ENCODE measurements at regions not wholly inside any gene's neighbourhood (a gene's known extent, or its start where the extent isn't known, plus 50 kb on each side); places are given as distances from the start of the nearest gene placed in this dataset.

GRCh38 chr13:39900106-39900750 lies 244.8 kb downstream of the COG6 start:
- H3K27me3 Mint-ChIP-seq (ENCODE audit: unreplicated experiment), result no peaks in the 10 kb centered on the region
- no peak for TF ChIP-seq CTCF (IDR thresholded peaks at IDR 0.05; ENCODE audit: unreplicated experiment)
- no peak overlapping the region for H3K27ac Mint-ChIP-seq (ENCODE audit: unreplicated experiment)
- no peak for DNase-seq
- H3K4me1 Mint-ChIP-seq (ENCODE audit: low read depth, unreplicated experiment), result peaks cover 6% of the 10 kb centered on the region
- H3K9me3 Mint-ChIP-seq (ENCODE audit: low read depth, unreplicated experiment), result no peaks in the 10 kb centered on the region
- H3K4me3 Mint-ChIP-seq (ENCODE audit: low read depth, unreplicated experiment), result no peak overlapping the region
- intact Hi-C loops (cut with micrococcal nuclease; ENCODE audit: unreplicated experiment), result no loop called here
- no TSS peak for BruUV-seq (replicated peaks)
- CTCF ChIA-PET, result no interaction called here
- no peaks in the 10 kb centered on the region for H3K36me3 Mint-ChIP-seq (ENCODE audit: insufficient read depth, unreplicated experiment)

GRCh38 chr13:39904959-39905358 lies 249.5 kb downstream of the COG6 start:
- no peak for TF ChIP-seq CTCF (IDR thresholded peaks at IDR 0.05; ENCODE audit: unreplicated experiment)
- no peak overlapping the region for H3K4me3 Mint-ChIP-seq (ENCODE audit: low read depth, unreplicated experiment)
- BruUV-seq (replicated peaks), result no TSS peak
- H3K36me3 Mint-ChIP-seq (ENCODE audit: insufficient read depth, unreplicated experiment), result no peaks in the 10 kb centered on the region
- intact Hi-C loops (cut with micrococcal nuclease; ENCODE audit: unreplicated experiment), result no loop called here
- DNase-seq, result no peak
- H3K27ac Mint-ChIP-seq (ENCODE audit: unreplicated experiment), result no peak overlapping the region
- no peaks in the 10 kb centered on the region for H3K27me3 Mint-ChIP-seq (ENCODE audit: unreplicated experiment)
- no peaks in the 10 kb centered on the region for H3K9me3 Mint-ChIP-seq (ENCODE audit: low read depth, unreplicated experiment)
- CTCF ChIA-PET, result interaction anchor here (0.6 kb wide), 1 partner anchor 289 kb away, joined by 3 read pairs; no protein-coding TSS in a partner anchor
- peaks cover 6% of the 10 kb centered on the region for H3K4me1 Mint-ChIP-seq (ENCODE audit: low read depth, unreplicated experiment)

GRCh38 chr13:39909634-39910033 lies 254.2 kb downstream of the COG6 start:
- H3K4me1 Mint-ChIP-seq (ENCODE audit: low read depth, unreplicated experiment), result no peaks in the 10 kb centered on the region
- no peaks in the 10 kb centered on the region for H3K9me3 Mint-ChIP-seq (ENCODE audit: low read depth, unreplicated experiment)
- no peak overlapping the region for H3K4me3 Mint-ChIP-seq (ENCODE audit: low read depth, unreplicated experiment)
- intact Hi-C loops (cut with micrococcal nuclease; ENCODE audit: unreplicated experiment), result loop anchor here (10.0 kb wide), 1 partner anchor 125 kb away; no protein-coding TSS in a partner anchor
- DNase-seq, result no peak
- H3K27me3 Mint-ChIP-seq (ENCODE audit: unreplicated experiment), result no peaks in the 10 kb centered on the region
- CTCF ChIA-PET, result no interaction called here
- no peak for TF ChIP-seq CTCF (IDR thresholded peaks at IDR 0.05; ENCODE audit: unreplicated experiment)
- H3K36me3 Mint-ChIP-seq (ENCODE audit: insufficient read depth, unreplicated experiment), result no peaks in the 10 kb centered on the region
- H3K27ac Mint-ChIP-seq (ENCODE audit: unreplicated experiment), result no peak overlapping the region
- no TSS peak for BruUV-seq (replicated peaks)

- CTCF ChIA-PET, result no interaction called here
- H3K27me3 Mint-ChIP-seq (ENCODE audit: unreplicated experiment), result no peaks in the 10 kb centered on the region
- no peaks in the 10 kb centered on the region for H3K4me1 Mint-ChIP-seq (ENCODE audit: low read depth, unreplicated experiment)
Observed at GRCh38 chr13:39910041-39910440, 254.6 kb downstream of the COG6 start.

More at GRCh38 chr13:39910041-39910440, 254.6 kb downstream of the COG6 start:
- Mint-ChIP-seq H3K4me3 (ENCODE audit: low read depth, unreplicated experiment) (no peak overlapping the region), H3K36me3 (ENCODE audit: insufficient read depth, unreplicated experiment) (no peaks in the 10 kb centered on the region), H3K27ac (ENCODE audit: unreplicated experiment) (no peak overlapping the region), H3K9me3 (ENCODE audit: low read depth, unreplicated experiment) (no peaks in the 10 kb centered on the region)
- intact Hi-C loops (cut with micrococcal nuclease; ENCODE audit: unreplicated experiment), result loop anchor here (10.0 kb wide), 1 partner anchor 125 kb away; no protein-coding TSS in a partner anchor
- no peak for DNase-seq
- no peak for TF ChIP-seq CTCF (IDR thresholded peaks at IDR 0.05; ENCODE audit: unreplicated experiment)
- BruUV-seq (replicated peaks), result no TSS peak

Measured in Calu3 (cell line).